HG02938 (cell line): ENCODE measurements at regions not wholly inside any gene's neighbourhood (a gene's known extent, or its start where the extent isn't known, plus 50 kb on each side); places are given as distances from the start of the nearest gene placed in this dataset.

Source experiments
- ATAC-seq: cut with Tn5 transposase; IDR thresholded peaks from one replicate; pipeline ENCODE4 v1.9.1; 2021; ENCODE audit warnings: mild to moderate bottlenecking, moderate library complexity; ENCODE audit not compliant: unreplicated experiment

DNA sequence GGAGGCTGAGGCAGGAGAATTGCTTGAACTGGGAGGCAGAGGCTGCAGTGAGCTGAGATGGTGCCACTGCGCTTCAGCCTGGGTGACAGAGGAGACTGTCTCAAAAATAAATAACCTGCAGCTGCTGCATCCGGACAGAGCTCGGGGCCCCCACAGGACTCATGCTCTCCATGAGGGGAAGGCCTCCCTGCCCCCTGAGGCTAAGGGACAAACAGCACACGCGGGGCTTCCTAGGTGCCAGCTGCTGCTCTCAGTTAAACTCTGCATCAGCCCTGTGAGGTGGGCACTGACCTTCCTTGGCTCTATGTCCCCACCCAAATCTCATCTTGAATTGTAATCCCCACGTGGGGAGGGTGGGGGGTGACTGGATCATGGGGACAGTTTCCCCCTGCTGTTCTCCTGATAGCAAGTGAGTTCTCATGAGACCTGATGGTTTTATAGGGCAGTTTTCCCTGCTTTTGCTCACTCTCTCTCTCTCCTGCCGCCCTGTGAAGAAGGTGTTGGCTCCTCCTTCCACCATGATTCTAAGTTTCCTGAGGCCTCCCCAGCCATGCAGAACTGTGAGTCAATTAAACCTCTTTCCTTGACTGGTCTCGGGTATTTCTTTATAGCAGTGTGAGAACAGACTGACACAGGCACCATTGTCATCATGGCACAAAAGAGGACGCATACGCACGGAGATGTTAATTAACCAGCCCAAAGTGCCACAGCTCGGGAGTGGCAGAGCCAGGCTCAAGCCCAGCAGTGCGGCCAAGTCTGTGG, 49.9 kb upstream of the TAF1B start:
- ATAC-seq, result no peak
